Activated CD4-positive, alpha-beta T cell treated with anti-CD3 and anti-CD28 coated beads, Interleukin-10, Interleukin-2, amounts not matched to agents 100 ng/mL and 50 ng/mL, durations not matched to agents 16 hours and 8 hours (primary cell): ENCODE measurements at regions not wholly inside any gene's neighbourhood (a gene's known extent, or its start where the extent isn't known, plus 50 kb on each side); places are given as distances from the start of the nearest gene placed in this dataset.
"Not testable (repeated sequence)": the region's sequence is repeated elsewhere in the genome, so short reads cannot be mapped to it uniquely, and the experiment has no call there.

Source experiments
- DNase-seq: peaks from one replicate; pipeline ENCODE4 v3.0.0-alpha.2; 2020

DNA sequence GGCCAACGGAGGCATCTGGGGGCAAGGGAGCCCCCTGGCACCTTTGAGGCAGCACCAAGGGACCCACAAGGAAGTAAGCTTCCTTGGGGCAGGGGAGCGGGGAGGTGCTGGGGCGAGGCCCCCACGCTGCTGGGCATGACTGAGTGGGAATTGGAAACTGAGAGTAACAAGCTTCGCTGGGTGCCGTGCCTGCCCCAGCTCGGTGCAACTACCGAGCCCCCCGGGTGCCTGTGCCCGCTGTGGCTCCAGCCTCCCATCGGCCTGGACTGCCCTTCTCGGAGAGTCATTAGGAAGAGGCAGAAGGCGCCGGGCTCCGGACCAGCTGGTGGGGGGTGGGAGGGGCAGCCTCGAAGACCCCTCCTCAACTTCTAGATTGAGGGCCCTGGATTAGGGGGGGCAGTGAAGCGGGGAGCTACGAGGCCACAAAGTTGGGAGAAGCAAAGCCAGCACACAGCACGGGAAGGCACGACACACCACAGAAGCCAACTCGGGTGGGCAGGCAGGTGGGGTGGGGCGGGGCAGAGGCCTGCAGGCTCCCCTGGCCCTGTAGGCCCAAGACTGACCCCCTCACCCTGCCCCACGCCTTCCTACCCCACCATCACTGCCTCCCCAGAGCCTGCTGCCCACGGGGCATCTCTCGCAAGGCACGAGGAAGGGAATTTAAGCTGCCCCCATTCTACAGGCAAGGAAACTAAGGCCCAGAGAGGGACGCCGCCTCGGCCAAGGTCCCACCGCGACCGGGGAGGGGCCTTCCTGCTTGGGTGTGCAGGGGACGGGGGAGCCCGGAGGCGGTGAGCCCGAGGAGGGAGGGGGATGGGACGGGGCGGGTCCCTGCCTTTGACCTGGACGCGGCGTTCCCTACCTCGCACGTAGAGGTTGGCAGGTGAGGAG, 83.2 kb downstream of the PTPRS start:
- DNase-seq = no peak

DNA sequence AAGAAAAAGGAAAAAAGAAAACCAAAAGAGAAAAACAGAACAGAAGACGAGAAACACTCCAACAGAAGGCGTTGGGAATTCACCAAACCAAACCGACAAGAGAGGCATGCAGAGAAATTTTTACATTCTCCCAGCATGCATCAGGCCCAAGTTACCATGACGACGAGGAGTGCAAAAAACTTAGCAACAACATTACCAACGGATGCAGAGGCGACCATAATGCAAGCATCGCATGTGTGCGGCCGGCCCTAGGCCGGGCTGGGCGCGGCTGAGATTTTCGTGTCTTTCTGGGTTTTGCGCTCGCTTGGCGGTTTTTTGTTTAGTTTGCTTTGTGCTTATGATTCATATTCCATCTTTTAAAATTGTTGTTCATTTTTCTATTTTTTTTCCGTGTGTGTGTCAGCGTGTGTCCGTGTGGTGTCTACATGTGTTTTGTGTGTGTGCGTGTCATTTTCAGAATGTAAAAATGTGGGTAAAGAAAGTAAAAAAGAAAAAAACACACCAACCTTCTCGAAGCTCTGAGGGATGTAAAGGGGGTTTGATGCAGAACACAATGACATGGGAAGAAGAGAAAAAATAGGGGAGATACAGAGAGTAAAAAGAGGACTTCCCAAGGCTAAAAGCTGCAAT, 84.9 kb downstream of the PTPRS start:
- DNase-seq = no peak

DNA sequence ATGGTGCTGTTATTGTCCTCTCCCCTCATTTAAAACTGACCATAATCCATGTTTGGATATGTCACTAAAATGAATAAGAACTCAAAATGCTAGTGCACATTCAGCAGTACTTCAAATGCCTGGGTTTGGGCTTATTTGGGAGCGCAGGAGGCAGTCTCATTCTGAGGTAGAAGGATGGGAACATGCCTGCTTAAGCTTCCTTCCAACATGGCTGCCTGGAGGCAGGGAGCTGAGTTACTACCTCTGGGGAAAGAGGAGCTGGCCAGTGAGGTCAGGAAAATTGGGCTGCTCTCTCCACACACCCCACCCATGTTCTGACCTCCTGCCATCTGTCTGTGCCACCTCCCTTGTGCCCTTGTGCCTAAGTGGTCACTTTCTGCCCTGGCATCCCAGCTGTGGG, 85.7 kb downstream of the PTPRS start:
- no peak for DNase-seq

DNA sequence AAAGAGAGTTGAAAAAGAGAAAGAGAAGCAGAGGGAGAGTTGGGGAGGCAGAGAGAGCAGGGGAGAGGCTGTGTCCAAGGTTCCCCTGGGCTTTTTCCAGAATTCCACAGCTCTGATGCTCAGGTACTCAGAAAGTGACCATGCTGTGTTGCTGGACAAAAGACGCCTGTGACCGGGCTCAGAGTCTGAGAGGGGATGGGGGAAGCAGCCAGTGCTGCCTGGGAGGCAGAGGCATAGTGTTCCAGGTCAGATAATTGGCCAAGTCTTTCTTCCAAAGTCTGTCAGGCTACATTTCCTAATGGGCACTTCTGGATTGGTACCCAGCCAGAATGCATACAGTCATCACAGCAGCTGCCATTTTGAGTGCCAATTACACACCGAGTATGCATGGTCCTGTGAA, 86.1 kb downstream of the PTPRS start:
- no peak for DNase-seq

DNA sequence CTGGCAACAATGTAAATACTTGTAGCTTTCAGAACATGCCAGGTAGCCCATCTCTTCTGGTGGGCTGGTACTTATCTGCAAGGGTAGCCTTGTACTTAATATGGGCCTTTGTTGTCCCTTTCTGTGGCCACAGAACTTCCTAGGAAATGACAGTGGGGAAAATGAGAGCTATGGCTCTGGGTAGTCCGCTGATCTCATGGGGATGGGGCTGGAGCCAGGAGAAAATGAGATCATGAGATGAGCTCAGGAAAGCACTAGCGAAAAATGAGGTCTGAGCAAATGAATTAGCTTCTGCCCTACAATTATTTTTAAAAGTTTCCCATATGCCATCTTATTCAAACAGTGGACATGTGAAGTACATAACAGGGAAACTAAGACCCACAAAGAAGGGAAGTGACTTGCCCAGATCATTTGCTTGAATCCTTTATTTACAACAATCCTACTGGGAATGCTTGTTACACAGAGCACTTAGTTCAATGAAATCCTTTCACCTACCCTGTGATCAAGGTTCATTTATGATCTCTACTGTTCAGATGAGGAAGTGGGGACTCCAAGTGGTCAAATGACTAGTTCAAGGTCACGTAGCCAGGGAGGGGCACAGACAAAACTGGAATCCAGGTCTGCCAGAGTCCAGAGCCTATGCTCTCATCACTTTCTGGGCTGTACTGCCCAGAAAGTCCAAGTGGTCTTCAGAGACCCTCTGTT, 87.1 kb downstream of the PTPRS start:
- no peak for DNase-seq

DNA sequence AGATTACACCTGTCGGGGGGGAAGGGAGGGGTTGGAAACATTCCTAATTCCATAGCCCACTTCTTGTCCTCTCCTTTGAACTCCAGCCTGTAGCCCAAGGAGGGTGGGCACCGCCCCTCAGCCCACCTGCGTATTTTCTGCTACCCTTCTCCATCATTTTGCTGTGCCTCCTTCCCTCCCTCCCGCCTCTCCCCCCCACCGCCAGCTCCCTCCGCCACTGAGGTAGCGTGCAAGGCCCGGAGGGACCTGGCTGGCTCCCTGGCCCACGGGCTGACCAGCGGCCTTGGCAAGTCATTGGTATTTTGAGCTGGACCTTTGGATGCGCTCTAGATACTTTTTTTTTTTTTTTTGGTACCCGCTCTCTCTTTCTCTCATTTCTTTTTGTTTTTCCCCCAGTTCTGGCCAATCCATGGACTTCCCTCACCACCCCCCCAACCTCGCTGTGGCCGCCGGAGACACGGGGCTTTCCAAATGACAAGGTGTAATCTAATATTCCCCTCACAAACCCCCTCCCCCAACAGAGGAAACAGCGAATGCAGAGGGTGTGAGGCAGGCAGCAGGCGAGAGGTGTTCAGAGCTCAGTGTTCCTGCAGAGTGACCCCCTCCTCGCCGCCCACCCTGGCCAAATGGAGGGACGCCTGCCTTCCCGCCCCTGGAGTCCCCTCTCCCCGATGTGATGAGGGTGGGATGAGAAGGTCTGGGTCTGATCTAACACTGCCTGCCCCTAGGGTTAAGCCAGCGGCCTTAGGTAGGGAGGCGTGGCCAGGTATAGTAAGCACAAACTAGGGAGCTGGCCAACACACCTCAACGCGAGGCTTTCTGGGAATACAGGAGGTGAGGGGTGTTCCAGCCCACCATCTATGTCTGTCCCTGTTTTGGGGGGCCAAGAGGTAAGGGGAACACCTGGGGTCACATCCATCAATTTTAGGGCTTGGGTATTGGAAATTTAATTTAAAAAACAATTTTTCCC, 89.2 kb downstream of the PTPRS start:
- no peak for DNase-seq

DNA sequence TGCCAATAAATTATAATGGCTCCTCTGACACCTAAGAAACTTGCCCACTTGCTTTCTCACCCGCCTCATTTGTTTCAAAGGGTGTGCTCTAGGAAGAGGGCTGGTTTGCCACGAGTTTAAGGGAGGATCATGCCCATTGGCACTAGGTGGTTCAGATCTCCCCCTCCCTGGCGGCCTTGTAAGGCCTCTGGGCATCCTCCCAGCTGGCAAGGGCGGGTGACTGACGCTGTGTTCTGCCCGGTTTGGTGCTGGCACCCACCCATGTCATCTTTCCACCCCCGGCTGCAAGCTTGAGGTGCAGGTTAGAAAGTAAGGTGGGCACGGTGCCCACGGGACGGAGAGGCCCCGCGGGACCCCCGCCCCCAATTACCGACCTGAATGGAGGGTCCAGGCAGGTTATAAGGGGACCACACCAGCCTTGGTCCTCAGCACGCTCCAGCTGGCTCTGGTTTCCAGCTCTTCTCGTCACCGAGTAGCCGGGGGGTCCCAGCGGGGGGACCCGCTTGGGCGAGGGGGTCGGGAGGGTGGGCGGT, 90.4 kb downstream of the PTPRS start:
- DNase-seq = no peak

DNA sequence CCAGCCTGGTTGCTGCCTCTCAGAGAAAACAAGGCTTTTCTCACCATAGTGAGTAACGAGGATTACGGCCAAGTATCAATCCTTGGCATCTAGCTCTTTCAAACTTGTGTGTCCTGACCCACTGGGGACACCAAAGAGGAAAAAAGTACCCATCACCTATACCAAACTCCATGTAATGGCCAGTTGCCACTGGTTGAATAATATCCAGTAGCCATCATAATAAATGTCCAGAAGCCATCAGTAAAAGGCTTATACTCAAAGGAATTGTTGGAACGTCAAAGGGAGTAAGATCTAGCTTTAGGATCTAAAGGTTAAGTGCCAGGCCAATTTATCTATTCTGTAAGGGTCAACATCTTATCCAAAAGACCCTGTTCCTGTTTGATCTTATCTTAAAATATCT, 91.1 kb downstream of the PTPRS start:
- DNase-seq = no peak

DNA sequence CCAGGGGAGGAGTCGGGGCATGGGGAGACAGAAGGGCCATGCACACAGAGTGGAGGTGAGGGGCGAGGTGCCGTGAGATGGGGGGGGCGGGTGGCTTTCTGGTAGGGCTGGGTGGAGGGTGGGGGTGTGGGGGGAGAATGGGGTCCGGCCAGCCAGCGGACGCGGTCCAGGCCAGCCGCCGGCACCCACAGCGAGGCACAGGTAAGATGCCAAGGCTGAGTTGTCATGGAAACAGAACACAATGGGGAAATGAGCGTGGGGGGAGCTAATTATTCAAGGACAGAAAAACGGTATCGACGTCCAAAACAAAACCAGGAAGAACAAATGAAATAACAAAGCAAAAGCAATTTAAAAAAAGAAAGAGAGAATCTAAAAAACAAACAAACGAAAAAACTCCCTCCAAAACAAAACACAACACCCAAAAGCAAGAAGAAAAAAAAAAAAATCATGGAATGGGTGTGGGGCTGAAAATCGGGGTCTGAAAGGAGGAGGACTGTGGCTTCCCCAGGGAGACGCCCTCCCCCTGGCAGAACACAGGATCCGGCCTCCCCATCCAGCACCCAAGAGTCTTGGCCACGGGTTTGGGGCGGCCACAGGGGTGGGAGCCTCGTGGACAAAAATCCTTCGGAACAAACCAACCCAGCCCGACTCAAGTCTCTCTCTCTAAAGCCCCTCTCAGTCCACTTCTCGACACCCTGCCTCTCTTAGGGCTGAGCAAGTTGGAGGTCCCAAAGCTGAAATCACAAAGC, 92.5 kb downstream of the PTPRS start:
- no peak for DNase-seq

DNA sequence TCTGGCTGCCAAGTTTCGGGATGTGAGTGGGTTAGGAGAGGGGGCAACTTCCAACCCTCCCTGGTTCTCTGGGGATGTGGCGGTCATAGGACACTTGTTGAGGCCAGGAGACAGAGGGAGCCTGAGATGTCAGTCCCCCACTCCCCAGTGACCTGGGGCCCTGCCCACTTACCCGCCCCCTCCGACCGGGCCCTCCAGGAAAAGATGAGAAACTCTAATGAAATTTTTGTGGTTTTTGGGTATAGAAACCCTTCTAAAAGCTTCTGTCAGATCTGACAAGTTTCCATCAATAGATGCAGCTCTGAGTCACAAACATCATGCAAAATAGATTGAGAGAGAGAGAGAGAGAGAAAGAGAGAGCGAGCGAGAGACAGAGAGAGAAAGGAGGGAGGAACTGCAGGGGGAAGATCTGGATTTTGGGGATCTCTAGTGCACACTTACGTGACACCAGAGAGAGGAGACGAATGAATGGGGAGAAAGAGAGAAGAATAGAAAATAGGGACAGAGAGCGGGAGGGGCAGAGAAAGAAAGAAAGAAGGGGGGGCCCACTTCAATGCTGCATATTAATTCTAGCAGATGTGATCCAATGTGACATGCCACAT, 94.0 kb downstream of the PTPRS start:
- DNase-seq = no peak

DNA sequence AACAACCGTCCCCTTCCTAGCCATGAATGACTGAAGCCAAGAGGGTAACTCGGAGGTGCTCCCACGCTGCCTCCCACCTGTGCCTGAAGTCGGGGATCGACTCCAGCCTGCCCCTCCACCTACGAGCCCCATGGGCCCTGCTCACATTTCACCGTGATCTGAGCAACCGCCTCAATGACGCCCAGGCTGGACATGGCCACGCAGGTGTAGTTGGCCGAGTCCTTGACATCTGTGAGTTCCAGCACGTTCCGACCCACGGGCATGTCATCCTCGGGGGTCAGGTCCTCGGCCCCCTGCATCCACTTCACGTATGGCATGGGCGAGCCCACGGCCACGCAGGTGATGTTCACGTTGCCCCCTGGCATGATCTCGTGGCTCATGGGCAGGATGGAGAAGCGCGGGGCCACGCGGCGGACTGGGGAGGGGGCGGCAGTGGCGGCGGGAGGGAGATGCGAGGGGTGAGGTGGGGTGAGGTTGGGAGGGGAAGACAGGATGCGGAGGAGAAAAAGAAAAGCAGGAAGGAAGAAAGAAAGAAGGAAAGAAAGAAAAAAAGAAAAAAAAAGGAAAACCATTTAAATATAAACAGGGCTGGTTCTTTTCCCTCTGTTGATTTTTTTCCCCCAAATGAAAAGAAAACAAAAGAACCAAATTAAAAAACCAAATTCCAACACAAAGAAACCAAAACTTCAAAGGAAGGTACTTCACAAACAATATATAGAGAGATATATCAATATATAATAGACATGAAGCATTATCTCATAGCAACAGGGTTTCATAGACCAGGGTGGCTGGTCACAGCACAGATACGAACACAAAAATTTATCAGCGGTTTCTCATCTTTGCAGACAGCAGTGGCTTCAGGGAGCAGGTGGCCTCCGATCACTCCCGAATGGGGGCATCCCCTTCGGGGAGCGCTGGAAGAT, 94.7 kb downstream of the PTPRS start:
- no peak for DNase-seq

DNA sequence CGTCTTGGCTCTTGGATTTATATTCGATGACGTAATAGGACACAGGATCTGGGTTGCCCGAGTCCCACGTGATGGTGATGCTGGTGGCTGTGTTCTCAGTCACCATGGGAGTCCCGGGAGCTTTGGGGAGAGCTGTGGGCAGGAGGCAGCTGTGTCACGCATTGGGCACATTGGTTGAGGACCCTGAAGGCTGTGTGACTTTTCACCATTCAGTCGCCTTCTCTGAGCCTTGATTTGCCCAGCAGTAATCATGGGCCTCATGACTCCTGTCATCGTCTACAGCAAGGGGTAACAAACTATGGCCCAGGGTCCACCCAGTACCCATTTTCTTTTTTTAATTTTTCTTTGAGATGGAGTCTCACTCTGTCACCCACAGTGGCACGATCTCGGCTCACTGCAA, 96.3 kb downstream of the PTPRS start:
- DNase-seq = no peak

DNA sequence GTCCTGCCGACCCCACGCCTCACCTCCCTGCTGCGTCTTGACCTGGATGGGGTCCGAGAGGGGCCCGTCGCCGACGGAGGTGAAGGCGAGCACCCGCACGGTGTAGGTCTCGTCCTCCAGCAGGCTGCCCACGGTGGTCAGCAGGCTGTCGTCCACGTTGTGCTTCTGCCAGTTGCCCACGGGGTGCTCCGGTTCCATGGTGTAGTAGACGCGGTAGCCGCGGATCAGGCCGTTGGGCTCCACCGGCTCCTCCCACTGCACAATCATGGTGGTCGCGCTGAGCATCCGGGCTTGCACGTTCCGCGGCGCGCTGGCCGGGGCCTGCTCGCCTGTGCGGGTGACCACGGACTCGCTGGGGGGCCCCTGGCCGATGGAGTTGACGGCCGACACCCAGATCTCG, 96.7 kb downstream of the PTPRS start:
- no peak for DNase-seq

DNA sequence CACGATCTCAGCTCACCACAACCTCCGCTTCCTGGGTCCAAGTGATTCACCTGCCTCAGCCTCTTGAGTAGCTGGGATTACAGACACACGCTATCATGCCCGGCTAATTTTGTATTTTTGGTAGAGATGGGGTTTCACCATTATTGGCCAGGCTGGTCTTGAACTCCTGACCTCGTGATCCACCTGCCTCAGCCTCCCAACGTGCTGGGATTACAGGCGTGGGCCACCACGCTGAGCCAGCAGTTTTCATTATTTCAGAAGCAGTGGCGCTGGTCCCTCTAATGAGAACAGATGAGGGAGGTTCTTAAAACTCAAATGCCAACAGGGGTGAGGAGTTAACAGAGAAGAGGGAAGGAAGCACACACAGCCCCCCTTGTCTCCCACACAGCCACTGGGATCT, 98.7 kb downstream of the PTPRS start:
- not testable (repeated sequence) for DNase-seq

DNA sequence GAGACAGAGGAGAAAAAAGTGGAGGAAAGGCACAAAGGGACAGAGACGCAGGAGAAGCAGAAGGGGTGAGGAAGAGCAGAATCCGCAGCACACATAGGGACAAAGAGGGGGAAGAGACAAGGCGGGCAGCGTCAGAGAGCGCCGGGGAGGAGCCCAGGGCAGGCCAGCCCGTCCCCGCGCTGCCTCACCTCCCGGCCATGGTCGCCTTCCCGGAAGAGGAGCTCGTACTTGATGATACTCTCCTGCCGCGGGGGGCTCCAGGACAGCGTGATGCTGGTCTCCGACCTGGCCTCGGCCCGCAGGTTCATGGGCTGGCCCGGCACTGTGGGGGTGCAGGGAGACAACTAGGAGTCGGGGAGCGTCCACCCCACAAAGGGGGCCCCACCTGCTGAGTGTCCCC, 100.6 kb downstream of the PTPRS start:
- DNase-seq = no peak

DNA sequence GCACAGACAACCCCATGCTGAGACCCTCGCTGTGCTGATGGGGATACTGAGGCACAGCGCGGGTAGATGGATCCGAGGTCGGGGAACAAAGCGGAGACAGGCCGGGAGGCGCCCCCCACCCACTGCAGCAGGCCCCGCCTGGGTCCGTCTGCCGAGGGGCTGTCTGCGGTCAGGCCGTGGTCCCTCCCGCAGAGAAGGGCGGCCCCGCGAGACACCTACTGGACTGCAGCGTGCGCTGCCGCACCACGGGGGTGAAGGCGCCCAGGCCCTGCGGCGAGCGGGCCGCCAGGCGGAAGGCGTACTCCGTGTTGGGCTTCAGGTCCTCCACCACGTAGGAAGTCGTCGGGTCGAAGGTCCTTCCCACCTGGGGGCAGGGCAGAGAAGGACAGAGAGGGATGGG, 101.9 kb downstream of the PTPRS start:
- DNase-seq = no peak

DNA sequence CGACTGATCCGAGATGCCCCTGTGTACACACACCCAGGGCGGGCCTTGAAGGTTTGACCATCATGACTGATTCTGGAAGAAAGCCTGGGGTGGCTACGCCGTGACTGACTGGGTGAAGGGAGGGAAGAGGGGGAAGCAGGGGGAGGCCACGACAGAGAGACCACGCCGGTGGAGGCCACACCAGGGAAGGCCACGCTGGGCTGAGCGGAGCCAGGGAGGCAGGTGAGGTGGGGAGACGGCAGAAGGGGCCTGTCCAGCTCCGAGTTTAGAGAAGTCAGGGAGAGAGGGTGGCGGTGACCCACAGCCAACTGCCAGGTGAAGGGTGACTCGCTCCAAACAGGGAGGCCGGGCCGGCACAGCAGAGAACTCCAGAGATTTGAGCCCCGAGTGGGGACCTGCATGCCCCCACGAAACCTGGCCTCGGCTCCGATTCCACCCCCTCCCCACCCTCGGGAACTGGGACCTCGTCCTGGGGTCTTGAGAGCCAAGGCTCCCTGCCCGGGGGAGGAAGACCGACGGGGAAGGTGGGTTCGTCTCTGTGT, 102.6 kb downstream of the PTPRS start:
- DNase-seq = no peak

DNA sequence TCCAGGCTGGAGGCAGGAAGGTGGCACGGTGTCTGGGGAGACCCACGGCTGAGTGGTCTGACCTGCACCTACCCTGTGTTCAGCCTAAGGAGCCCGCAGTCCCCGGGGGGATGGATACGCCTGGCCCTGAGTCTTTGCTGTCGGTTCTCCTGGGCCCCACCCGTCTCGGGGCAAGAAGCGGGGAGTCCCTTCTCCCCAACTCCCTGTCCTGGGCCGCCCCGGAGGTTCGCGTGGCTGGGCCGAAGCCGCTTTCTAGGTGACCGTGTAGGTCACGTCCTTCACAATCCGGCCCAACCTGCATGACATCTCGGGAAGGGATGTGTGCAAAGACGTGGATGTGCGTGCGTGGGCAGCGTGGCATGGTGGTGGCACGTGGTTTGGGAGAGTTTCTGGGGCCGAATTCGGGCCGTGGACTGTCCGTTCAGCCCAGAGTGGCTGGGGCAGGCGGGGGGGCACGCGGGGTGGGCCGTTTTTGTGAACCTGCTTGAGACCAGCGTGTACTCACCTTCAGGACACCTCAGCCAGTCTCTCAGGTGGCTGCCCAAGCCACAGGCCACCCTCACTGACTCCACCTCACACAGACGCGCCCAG, 103.3 kb downstream of the PTPRS start:
- DNase-seq = no peak

DNA sequence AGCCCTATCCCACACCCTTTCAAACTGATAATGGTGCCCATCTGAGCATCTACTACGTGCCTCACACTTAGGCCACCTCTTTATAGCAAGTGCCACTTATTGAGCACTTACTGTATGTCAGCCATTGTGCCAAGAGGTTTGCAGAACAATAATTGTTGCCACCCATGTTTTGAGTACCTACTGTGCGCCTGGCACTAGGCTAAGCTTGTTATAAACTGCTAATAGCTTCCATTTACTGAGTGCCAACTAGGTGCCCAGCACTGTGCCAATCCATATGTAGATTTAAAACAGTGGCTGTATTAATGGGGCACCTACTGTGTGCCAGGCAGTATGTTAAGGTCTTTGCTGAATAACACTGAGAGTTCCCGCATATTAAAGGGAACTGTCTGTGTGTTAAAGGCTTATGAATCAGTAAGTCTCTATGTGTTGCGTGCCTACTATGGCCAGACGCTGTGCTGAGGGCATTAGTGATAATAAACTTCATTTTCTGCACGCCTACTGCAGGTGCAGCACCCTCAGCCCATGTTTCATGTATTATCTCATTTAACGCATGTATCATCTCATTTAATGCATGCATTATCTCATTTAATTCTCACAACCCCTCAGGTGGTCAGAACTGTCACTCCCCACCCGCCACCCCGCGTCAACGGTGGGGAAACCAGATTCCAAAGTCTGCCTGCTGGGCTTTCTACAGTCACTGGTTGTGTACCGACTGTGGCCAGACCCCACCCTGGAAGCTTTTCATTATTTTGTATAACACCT, 105.0 kb downstream of the PTPRS start:
- DNase-seq = no peak
